DND-41 (cell line): ENCODE measurements at regions not wholly inside any gene's neighbourhood (a gene's known extent, or its start where the extent isn't known, plus 50 kb on each side); places are given as distances from the start of the nearest gene placed in this dataset.

Experiments used
- CTCF ChIP-seq: IDR thresholded peaks from 2 replicates; pipeline ENCODE4 v1.5.1; 2012; ENCODE audit warnings: borderline replicate concordance, low read length, moderate library complexity, mild to moderate bottlenecking; ENCODE audit not compliant: poor library complexity, severe bottlenecking; ENCODE audit errors: extremely low read depth
- EZH2 ChIP-seq: IDR thresholded peaks from 3 replicates; pipeline ENCODE4 v1.6.1; 2012; ENCODE audit warnings: borderline replicate concordance, low read depth, mild to moderate bottlenecking, moderate library complexity, low read length, inconsistent platforms; ENCODE audit not compliant: severe bottlenecking

GRCh38 chr16:8110572-8111514 is 479.5 kb downstream of the TMEM114 start:
- TF ChIP-seq CTCF = no peak
- TF ChIP-seq EZH2 = no peak
